Stimulated activated CD4-positive, alpha-beta T cell treated with anti-CD3 and anti-CD28 coated beads, Interleukin-4, amount 100 ng/mL, for 1 hour (primary cell): ENCODE measurements at regions not wholly inside any gene's neighbourhood (a gene's known extent, or its start where the extent isn't known, plus 50 kb on each side); places are given as distances from the start of the nearest gene placed in this dataset.

Experiments used
- DNase-seq: peaks from one replicate; pipeline ENCODE4 v3.0.0-alpha.2; 2020

- DNase-seq, result no peak
Measured at GRCh38 chr4:153109296-153109849, 94.9 kb upstream of the TRIM2 start.

GRCh38 chr4:153110739-153111138, 93.5 kb upstream of the TRIM2 start:
- DNase-seq, result no peak

GRCh38 chr4:153111426-153112040, 92.7 kb upstream of the TRIM2 start:
- no peak for DNase-seq

GRCh38 chr4:153112041-153112441, 92.2 kb upstream of the TRIM2 start:
- peak; percentile 19 for DNase-seq

- no peak for DNase-seq
Measured at GRCh38 chr4:153113061-153113837, 91.0 kb upstream of the TRIM2 start.

- no peak for DNase-seq
Measured at GRCh38 chr4:153113838-153114105, 90.5 kb upstream of the TRIM2 start.

- peak; percentile 41 for DNase-seq
Measured at GRCh38 chr4:153114771-153115321, 89.4 kb upstream of the TRIM2 start.

GRCh38 chr4:153115322-153116290, 88.6 kb upstream of the TRIM2 start:
- DNase-seq, result peak; percentile 57

- no peak for DNase-seq
Measured at GRCh38 chr4:153116291-153116680, 88.0 kb upstream of the TRIM2 start.

- no peak for DNase-seq
Measured at GRCh38 chr4:153116801-153117200, 87.4 kb upstream of the TRIM2 start.

GRCh38 chr4:153117554-153117953, 86.7 kb upstream of the TRIM2 start:
- no peak for DNase-seq

- DNase-seq, result no peak
Measured at GRCh38 chr4:153119626-153120025, 84.6 kb upstream of the TRIM2 start.

- no peak for DNase-seq
Measured at GRCh38 chr4:153120235-153120634, 84.0 kb upstream of the TRIM2 start.

GRCh38 chr4:153122855-153123254, 81.4 kb upstream of the TRIM2 start:
- DNase-seq, result no peak

- DNase-seq, result no peak
Measured at GRCh38 chr4:153126137-153126536, 78.1 kb upstream of the TRIM2 start.

- peak; percentile 77 for DNase-seq
Measured at GRCh38 chr4:153127760-153128494, 76.3 kb upstream of the TRIM2 start.

- no peak for DNase-seq
Measured at GRCh38 chr4:153131596-153131995, 72.6 kb upstream of the TRIM2 start.

- DNase-seq, result no peak
Measured at GRCh38 chr4:153137159-153137558, 67.1 kb upstream of the TRIM2 start.

- DNase-seq, result no peak
Measured at GRCh38 chr4:153137677-153138630, 66.3 kb upstream of the TRIM2 start.

GRCh38 chr4:153138736-153139135, 65.5 kb upstream of the TRIM2 start:
- DNase-seq, result no peak

- DNase-seq, result no peak
Measured at GRCh38 chr4:153140294-153140693, 63.9 kb upstream of the TRIM2 start.
